GM21529 (cell line): ENCODE measurements at regions not wholly inside any gene's neighbourhood (a gene's known extent, or its start where the extent isn't known, plus 50 kb on each side); places are given as distances from the start of the nearest gene placed in this dataset.
"Not testable (repeated sequence)": the region's sequence is repeated elsewhere in the genome, so short reads cannot be mapped to it uniquely, and the experiment has no call there.

Source experiments
- ATAC-seq: cut with Tn5 transposase; IDR thresholded peaks from one replicate; pipeline ENCODE4 v1.9.1; 2021; ENCODE audit not compliant: unreplicated experiment

DNA sequence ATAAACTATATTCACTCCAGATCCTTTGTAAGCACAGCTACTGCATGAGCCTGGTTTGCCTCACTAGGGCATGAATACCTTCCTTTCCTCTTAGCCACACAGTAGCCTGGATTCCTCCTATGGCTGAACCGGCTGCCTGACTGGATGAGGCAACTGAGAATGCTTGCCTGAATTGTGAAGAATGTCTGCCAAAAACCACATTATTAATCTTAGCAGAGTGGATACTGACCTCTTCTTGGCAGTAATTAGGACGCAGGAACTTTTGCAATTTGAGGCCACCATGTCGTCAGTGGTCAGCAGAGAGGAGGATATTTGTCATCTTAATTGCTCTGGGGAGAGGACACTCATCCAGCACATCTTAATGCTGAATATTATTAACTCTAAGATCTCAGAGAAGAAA, 651.8 kb upstream of the GOT2 start:
- no peak for ATAC-seq

DNA sequence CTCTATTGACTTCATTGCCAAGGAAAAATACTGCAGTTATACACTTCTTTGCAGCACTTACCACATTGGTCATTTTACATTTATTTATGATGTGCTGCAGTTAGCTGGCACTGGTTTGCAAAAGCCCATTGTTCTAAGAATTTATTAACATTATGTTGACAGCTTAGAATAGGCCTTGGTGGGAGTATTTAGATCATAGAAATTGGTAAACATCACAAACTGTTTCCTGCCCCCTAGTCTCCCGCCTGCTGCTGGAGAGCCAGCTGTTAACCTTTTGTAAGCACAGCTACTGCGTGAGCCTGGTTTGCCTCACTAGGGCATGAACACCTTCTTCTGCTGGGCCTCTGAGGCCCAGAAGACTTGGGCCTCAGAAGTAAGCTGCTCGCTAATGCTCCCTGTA, 651.4 kb upstream of the GOT2 start:
- no peak for ATAC-seq

DNA sequence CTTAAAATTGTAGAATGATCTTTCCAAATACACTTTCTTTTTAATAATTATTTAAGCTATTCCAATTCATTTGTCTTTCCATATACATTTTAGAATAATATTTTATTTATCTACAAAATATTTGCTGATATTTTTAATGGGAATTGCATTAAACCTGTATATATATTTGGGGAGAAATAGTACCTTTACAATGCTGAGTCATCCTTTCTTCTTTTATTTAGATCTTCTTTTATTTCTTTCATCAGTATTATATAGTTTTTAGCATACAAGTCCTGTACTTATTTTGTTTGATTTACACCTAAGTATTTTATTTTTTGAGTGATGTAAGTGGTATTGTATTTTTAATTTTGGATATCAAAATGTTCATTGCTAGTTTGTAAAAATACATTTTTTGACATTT, 639.5 kb upstream of the GOT2 start:
- ATAC-seq = no peak

DNA sequence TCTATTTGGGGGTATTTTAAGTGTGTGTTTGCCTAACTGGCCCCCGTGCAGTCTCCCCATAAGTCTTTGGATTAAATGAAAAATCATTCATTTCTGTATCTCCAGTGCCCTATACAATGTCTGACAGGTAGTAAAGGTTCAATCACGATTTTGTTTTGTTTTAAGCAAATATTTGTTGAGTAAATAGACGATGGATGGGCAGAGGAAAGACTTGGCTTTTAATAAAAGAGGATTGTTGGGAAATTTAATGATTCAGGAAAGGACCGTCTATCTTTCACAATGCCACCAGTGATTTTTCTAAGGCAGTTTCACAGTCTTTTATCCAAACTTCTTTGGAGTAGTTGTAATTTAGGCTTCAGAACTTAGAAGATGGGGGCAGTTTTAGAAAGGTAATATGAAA, 636.6 kb upstream of the GOT2 start:
- no peak for ATAC-seq

DNA sequence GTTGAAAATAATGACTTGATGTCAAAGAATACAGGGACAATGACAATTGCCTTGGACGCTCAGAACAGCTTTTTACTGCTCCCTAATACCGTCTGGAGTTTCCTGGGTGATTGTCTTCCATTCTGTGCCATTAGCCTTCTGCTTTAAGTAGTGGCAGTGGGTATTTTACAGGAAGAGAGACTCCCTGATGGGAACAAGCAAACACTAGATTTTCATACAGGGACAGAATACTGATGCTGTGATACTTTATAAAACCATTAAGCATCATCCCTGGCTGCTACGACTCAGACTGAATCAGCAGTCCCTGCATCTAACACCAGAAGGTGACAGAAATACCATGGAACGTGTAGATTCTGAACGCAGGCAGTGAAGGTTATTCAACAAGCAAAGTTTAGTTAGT, 635.4 kb upstream of the GOT2 start:
- no peak for ATAC-seq

DNA sequence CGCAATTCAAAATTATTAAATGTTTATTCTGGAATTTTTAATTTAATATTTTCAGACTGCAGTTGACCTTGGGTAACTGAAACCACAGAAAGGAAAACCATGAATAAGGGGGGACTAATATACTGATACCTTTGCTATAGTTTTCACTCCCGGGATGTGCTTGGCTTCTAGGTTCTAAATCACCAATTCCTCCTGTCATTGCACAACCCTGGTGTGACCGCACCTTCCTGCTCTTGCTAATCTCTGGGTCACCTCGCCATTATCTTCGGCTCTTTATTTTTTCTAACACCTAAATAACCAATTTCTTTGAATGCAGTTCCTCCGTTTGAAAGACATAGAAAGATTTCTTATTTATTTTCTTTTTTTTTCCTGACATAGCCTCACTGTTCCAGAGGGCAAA, 634.5 kb upstream of the GOT2 start:
- no peak for ATAC-seq

DNA sequence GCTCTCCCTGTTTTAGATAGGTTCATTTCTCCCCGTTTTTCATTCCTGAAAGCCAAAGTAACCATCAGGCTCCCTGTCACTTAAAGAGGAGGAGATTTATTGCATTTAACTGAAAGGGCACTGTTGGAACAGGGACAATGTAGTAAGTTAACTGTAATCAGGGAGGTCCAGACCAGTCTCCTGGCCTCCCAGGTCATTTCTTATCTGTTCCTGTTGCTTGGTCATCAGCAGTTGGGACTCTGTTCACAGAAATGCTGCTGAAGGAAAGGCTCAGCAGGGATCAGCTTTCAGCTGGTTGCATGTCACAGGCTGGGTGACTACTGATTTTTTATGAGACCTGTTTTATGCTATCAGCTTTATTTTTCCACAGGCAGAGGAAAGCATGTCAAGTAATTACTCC, 622.6 kb upstream of the GOT2 start:
- ATAC-seq = no peak

DNA sequence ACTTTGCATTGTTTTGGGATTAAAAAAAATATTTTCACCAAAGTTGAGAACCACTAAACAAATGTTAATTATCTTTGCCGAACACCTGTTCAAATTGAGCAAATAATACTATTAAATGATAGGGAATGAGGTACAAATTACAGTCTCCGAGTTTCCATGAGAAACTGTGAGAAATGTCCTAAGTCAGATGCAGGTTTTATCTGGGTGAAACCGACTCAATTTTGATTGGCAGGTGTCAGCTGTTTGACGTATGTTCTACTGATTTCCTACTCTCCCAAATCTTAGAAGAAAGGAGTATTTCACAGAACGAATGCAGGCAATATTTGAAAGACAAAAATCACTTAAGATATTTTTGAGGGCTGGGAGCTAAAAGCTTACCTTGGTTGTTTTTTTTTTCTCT, 622.0 kb upstream of the GOT2 start:
- ATAC-seq = no peak

DNA sequence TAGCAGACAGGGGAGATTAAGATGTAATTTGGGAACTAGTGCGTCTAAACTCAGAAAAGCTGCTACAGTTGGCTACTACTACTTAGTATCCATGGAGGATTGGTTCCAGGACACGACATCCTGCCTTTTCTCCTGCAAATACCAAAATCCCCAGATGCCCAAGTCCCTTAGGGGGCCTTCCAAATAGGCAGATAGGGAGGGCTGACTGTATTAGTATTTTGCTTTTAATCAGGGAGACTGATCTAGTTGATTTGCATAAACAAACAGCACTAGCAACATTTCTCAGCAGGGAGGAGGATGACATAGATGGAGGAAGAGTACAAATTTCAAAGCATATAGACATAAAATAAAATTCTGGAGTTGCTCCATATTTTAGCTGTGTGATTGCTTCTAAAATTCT, 621.6 kb upstream of the GOT2 start:
- ATAC-seq = no peak

DNA sequence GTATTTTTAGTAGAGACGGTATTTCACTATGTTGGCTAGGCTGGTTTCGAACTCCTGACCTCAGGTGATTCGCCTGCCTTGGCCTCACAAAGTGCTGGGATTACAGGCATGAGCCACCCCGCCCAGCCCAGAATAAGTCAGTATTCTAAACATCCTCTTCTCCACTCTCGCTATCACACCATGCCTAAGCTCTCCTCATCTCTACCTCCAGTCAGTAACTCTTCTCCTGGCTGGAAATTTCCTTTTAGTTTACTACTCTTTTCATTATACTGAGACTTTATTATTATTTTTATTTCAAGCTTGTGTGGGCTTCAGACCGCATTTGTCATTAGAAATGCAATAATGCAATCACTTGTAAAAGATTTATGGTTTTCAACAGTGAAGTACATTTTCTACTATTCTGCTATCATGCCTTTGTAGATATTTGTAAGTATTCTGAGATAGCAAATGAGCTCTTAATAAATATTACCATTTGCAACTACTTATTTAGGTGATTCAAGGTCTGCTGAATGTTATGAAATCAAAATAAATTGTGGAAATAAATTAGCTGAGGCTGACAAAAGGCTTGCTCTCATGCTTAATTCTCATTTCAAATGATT, 617.3 kb upstream of the GOT2 start:
- ATAC-seq = no peak

DNA sequence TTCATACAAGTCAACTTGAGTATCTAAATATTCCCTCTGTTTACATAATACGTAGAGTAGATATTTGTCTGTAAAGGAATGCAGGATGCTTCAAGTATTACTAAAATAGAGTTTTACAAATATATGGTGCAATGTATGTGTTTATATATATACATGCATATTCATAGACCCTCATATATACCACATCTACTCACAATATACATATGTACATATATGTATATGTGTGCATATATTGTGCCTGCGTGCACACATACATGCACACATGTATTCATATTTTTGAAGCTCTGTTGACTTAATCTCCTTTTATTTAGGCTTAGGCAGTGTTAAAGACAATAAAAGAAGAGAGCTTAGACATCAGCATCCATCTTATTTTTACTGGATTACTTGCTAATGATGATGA, 616.6 kb upstream of the GOT2 start:
- ATAC-seq = no peak

DNA sequence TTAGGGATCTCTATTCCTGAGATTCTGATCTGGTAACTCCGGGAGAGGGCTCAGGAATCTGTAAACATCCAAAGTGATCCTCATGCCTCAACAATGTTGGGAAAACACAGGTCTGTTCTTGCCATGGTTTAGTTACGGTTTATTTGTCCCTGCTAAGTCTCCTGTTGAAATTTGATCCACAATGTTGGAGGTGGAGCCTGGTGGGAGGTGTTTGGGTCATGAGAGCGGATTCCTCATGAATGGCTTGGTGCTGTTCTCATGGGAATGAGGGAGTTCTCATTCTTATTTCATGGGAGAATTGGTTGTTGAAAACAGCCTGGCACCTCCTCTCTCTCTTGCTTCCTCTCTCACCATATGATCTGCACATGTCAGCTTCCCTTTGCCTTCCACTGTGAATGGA, 608.6 kb upstream of the GOT2 start:
- no peak for ATAC-seq

DNA sequence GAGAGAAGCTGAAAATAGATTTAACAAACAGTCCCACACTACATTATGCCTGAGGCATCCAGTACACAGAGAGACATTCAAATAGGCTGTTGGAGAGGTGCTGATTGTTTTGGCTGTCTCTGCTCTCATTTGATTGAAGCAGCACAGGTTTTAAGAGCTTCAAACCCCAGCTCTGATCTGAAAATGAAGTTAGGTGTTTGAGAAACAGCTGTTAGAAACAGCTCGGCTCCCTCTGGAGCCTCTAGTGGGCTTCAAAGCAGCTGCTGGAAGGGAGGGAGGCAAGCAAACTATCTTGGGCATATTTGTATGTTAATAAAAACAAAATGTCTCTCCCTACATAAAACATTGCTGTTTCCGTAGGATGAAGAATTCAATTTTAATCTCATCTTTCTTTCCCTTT, 607.3 kb upstream of the GOT2 start:
- ATAC-seq = no peak

DNA sequence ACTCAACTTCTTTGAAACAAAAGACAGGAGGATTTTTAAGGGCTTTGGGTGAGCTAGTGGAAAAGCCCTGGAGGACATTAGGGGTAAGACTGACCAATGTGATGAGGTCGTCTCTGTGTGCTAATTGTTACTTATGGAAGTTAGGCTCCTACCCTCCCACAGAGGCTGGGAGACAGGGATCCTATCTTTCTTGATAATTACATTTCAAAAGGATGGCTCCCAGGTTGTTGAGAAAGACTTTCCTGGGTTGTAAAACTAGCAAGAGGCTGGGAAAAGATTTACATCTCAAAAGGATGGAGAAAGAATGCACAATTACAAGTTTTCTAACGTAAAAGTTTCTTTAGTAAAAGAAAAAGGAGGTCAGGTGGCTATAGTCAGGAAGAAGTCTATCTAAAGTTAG, 605.8 kb upstream of the GOT2 start:
- ATAC-seq = no peak

DNA sequence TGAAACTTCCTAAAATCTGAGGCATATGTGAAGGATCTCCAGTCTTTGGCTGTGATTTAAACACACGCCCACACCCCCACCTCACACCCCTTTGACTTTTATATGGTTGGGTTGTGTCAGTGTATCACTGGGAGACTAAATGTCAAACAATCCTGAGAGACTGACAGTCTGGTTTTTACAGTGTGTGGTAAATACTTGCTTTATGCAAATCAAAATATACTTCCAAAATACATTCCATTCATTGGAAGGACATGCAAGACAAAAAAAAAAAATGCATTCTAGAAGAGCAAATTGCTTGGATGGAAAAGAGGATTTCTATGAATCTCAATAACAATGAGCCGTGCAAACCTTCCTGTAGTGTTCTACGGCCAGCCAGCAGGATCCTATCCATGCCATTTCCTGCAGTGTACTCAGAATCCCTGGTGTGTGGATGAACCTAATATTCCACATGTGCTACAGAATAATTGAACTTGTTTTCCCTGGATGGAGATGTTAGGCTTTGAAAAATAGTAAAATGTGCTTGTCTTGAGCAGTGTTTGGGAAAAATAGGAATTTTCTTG, 602.1 kb upstream of the GOT2 start:
- ATAC-seq = no peak

DNA sequence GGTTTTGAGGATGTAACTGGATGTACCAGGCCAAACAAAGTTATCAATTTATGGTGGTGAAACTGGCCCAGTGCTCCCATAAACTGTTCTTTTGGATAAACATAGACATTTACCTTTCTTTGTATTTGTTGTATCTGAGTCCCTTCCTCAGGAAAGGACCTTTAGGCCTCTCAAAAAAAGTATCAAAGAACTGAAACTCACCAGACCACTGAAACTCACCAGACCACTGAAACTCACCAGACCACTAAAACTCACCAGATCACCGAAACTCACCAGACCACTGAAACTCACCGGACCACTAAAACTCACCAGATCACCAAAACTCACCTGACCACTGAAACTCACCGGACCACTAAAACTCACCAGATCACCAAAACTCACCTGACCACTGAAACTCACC, 597.6 kb upstream of the GOT2 start:
- ATAC-seq = not testable (repeated sequence)

DNA sequence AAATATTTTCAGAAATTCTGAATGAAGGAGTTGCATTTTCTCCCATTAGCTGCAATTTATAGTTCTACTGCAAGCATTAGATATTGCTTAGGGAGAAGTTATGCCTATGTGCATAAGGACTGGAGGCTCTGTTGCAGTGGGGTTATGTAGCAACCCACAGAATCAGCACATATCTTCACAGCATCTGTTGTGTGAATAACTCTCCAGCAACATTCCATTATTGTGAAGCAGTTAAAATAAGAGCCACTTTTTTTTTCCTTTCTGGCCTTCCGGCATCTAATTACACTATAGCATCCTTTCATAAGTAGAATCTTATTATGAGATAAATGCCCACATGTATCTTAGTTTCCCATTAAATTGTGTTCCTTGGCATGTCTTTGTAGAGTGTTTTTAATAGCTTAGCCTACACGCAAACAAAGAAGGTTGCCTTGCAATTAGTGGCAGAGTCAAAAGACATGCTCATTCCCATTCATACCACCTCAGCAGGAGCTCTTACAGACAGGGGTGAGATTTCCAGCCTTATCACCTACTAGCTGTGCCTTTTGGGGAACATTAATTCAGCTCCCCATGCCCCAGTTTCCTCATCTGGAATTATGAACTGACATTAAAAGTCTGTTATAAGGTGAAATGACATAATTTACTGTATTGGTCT, 596.0 kb upstream of the GOT2 start:
- ATAC-seq = no peak

DNA sequence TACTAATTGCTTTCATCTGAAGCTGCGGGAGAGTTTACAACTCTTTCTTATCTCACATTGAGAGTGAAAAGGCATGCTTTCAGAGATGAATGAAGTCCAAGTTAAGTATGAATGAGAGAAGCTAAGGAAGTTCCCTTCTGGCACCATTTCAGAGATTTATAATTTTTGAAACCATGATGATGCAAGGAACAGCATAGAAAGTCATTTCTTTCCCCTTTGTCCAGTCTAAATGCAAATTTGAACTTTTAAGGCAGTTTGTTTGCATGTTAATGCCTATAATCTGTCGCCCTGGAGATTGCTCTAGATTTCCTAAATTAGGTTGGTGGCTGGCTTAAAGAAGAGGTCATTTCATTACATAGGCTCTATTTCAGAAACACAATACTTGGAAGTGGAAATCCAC, 594.8 kb upstream of the GOT2 start:
- ATAC-seq = no peak

DNA sequence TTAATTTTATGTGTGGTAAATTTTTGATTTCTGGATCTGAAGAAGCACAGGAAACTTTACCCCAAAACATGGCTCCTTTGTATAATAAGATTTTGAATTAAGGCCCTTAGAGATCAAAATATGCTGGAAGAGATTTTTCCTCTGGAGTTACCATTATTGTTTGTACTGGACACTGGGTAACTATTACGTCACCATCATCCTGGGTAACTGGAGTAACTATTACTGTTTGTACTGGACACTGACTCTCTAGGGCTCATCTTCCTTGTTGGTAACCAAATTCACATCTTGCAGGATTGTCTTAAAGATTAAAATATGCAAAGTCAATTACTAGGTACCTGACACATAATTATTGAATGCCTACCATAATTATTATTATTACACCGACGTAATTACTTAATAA, 593.8 kb upstream of the GOT2 start:
- ATAC-seq = no peak

DNA sequence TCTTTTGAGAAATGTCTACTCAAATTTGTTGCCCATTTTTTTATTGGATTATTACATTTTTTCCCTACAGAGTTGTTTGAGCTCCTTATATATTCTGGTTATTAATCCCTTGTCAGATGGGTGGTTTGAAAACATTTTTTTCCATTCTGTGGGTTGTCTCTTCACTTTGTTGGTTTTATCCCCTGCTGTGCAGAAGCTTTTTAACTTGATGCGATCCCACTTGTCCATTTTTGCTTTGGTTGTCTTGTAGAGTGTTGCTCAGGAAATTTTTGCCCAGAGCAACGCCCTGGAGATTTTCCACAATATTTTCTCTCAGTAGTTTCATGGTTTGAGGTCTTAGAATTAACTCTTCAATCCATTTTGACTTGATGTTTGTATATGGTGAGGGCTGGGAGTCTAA, 592.8 kb upstream of the GOT2 start:
- ATAC-seq = no peak

DNA sequence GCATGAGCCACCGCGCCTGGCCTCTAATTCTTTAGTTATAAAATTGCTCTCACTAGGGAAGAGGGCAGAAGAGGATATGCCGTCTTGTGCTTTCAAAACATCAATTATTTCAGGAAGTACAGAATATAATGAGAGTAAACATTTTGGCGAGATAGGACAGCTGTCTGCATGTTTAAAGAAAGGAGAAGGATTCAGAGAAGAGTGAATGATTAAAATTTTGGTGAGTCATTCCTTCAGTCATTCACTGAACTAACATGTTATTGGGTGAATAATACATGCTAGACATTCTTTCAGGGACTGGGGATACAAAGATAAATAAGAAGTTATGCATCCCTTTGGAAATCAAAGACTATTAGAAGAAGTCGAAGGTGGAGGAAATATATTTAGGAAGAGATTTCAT, 590.3 kb upstream of the GOT2 start:
- no peak for ATAC-seq

DNA sequence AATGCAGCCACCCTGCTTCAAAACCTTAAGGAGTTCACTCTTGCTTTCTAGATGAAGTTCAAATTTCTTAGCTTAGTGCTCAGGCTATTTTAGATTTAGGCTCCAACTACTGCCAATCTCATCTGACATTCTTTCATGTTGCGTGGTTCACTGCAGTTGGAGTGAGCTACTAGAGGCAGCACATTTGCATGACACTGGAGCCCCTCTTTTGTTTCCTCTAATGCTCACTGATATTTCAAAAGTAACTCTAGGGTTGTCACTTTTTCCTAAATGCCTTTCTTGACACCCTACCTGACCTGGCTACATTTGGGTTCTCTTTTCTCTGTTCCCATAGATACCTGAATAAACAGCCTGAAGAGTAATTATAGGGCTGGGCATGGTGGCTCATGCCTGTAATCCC, 586.5 kb upstream of the GOT2 start:
- ATAC-seq = no peak

DNA sequence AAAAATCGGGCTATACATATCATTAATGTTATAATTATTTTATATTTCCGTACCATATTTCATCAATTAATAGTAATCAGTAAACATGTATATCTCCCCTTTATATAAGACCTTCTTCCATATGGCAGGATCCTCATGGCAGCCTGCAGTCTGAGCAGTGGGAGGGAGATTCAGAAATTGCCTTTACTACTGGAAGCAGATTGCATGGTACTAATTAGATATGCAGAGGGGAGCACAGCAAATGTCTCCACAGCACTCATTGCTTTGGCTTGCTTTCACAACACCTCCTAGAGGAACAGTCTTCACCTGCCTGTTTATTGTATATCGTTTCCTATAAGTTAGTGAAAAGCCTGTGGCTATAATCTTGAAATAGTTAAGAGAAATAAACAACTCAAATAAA, 585.8 kb upstream of the GOT2 start:
- ATAC-seq = no peak
